Upper lobe of right lung (tissue), 1 donor: ENCODE measurements at regions not wholly inside any gene's neighbourhood (a gene's known extent, or its start where the extent isn't known, plus 50 kb on each side); places are given as distances from the start of the nearest gene placed in this dataset.

ENCODE experiments used
- ATAC-seq: fragments of 200-7000 bp; cut with Tn5 transposase; one replicate; pipeline ENCODE4 v1.9.1; 2020; ENCODE audit warnings: mild to moderate bottlenecking, moderate library complexity
- DNase-seq: peaks from one replicate; pipeline ENCODE4 v3.0.0-alpha.2; 2020
- H3K27ac ChIP-seq: fragments of 200-600 bp; one replicate; pipeline ENCODE4 v1.8.0; 2022
- H3K27me3 ChIP-seq: fragments of 200-600 bp; one replicate; pipeline ENCODE4 v1.8.0; 2022; ENCODE audit warnings: mild to moderate bottlenecking
- H3K36me3 ChIP-seq: fragments of 200-600 bp; one replicate; pipeline ENCODE4 v1.8.0; 2022
- H3K4me1 ChIP-seq: fragments of 200-600 bp; one replicate; pipeline ENCODE4 v1.8.0; 2022
- H3K4me3 ChIP-seq: fragments of 200-600 bp; one replicate; pipeline ENCODE4 v1.8.0; 2022; ENCODE audit warnings: mild to moderate bottlenecking
- H3K9me3 ChIP-seq: fragments of 200-600 bp; one replicate; pipeline ENCODE4 v1.8.0; 2022
- intact Hi-C: fragments of 100-400 bp; cut with DNase I; formaldehyde crosslinking; loops from one replicate; pipeline ENCODE4 v1.11.0; 2022
- TF ChIP-seq, protein P1 (sequence below): fragments of 200-600 bp; IDR thresholded peaks from one replicate; pipeline ENCODE4 v1.8.0; 2022; ENCODE audit warnings: antibody characterized with exemption
- donor health status: DM: no; HTN: yes; CAD: no; lungs with severe emphysema.

- intact Hi-C loops: no loop called here
- DNase-seq (no peak), ATAC-seq (peak; percentile 33)
- Histone ChIP-seq H3K9me3 (no peaks in the 10 kb centered on the region), H3K27me3 (no peaks in the 10 kb centered on the region), H3K4me3 (no peak overlapping the region), H3K27ac (no peak overlapping the region), H3K36me3 (no peaks in the 10 kb centered on the region), H3K4me1 (no peaks in the 10 kb centered on the region)
- TF ChIP-seq, protein P1, sequence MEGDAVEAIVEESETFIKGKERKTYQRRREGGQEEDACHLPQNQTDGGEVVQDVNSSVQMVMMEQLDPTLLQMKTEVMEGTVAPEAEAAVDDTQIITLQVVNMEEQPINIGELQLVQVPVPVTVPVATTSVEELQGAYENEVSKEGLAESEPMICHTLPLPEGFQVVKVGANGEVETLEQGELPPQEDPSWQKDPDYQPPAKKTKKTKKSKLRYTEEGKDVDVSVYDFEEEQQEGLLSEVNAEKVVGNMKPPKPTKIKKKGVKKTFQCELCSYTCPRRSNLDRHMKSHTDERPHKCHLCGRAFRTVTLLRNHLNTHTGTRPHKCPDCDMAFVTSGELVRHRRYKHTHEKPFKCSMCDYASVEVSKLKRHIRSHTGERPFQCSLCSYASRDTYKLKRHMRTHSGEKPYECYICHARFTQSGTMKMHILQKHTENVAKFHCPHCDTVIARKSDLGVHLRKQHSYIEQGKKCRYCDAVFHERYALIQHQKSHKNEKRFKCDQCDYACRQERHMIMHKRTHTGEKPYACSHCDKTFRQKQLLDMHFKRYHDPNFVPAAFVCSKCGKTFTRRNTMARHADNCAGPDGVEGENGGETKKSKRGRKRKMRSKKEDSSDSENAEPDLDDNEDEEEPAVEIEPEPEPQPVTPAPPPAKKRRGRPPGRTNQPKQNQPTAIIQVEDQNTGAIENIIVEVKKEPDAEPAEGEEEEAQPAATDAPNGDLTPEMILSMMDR: no peak
Measured at GRCh38 chr18:37666451-37666850, 100.9 kb upstream of the CELF4 start.

GRCh38 chr18:37665346-37665745 is 99.7 kb upstream of the CELF4 start:
- intact Hi-C loops: no loop called here
- Histone ChIP-seq H3K27me3 (no peaks in the 10 kb centered on the region), H3K4me3 (no peak overlapping the region), H3K9me3 (no peaks in the 10 kb centered on the region), H3K4me1 (no peaks in the 10 kb centered on the region), H3K27ac (no peak overlapping the region), H3K36me3 (no peaks in the 10 kb centered on the region)
- ATAC-seq (no peak), DNase-seq (no peak)
- TF ChIP-seq, protein P1: no peak

DNA sequence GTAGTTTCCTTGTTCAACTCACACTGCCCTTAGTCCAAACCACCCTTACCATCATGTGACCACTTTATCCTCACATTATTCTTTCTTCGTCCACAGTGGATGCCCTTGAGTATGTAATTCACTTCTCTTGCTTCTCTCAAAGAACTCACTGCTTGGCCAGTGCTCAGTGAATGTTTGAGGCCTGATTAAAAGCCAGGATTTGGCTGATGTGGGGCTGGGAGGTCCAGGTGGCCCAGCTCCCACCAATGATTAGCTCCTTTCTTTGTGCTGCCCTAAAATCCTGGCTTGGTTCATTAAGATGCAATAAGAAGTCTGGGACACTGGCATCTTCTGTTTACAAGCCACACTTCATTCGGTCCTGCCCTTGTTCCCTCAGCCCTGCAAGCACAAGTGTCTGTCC is 97.8 kb upstream of the CELF4 start:
- no peaks in the 10 kb centered on the region for H3K27me3 ChIP-seq
- ATAC-seq (no peak), DNase-seq (no peak)
- no peak overlapping the region for H3K27ac ChIP-seq
- no peaks in the 10 kb centered on the region for H3K36me3 ChIP-seq
- TF ChIP-seq, protein P1: no peak
- intact Hi-C loops: no loop called here
- H3K4me1 ChIP-seq: no peaks in the 10 kb centered on the region
- no peak overlapping the region for H3K4me3 ChIP-seq
- H3K9me3 ChIP-seq: no peaks in the 10 kb centered on the region

DNA sequence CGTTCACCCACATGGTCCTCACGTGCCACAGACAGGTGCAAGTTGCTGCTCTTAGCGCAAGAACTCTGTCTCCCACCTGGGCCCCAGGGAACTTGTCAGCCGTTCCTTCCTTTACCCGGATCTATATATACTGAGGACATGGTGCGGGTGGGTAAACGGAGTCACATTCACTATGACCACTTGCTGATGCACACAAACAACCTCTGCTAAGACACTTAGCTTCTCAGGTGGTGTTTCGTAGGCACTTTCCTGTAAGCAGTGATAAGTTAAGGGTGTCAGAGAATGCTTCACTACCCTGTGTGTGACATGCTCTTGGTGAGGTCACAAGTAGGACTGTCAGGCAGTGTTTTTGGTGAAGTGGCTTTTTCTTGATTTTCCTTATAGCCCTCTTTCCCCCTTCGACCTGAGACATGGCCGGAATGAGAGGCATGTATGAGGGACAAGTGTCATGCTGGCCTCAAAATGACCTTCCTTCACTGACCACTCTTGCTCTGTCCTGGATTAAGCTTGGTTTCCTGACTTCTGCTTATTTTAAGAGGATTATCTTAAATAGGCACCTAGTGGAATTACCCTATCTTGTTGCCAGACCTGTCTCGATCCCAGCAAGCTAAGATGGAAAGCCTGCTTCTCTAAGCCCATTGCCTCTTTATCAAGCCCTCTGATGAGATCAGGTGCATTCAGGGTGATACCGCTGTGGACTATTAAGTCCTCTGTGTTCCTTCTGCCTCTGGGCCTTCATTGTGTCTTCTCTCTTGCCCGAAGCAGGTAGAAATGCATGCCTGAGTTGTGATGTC is 97.1 kb upstream of the CELF4 start:
- ATAC-seq (no peak), DNase-seq (no peak)
- Histone ChIP-seq H3K4me1 (no peaks in the 10 kb centered on the region), H3K27ac (no peak overlapping the region), H3K36me3 (no peaks in the 10 kb centered on the region), H3K9me3 (no peaks in the 10 kb centered on the region), H3K4me3 (no peak overlapping the region), H3K27me3 (no peaks in the 10 kb centered on the region)
- intact Hi-C loops: no loop called here
- TF ChIP-seq, protein P1: no peak

DNA sequence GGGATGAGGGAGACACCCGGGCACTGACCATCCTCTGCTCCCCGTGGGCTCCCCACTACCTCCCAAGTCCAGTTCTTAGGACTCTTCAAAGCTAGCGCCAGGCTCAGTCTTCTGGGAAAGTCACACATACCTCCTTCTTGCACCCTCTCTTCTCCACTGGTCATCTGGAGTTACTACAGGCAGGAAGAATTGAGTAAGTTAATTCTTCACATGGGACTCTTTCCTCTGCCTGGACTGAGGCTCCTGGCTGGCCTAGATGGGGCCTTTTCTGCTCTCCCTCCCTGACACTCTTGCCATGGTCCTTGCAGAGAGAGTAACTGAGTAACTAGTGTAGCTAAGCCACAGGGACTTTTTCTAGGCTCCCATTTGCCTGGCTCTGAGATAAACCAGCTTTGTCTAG is 96.5 kb upstream of the CELF4 start:
- DNase-seq (no peak), ATAC-seq (no peak)
- Histone ChIP-seq H3K36me3 (no peaks in the 10 kb centered on the region), H3K4me3 (no peak overlapping the region), H3K4me1 (no peaks in the 10 kb centered on the region), H3K9me3 (no peaks in the 10 kb centered on the region), H3K27ac (no peak overlapping the region), H3K27me3 (no peaks in the 10 kb centered on the region)
- TF ChIP-seq, protein P1: no peak
- intact Hi-C loops: no loop called here
